Bronchial epithelial cell (primary cell): ENCODE measurements at regions not wholly inside any gene's neighbourhood (a gene's known extent, or its start where the extent isn't known, plus 50 kb on each side); places are given as distances from the start of the nearest gene placed in this dataset.
A peak's percentile ranks its signal among the peaks of the same experiment; 100 is the strongest.

Source experiments
- DNase-seq: peaks from one replicate; pipeline ENCODE4 v3.0.0-alpha.2; 2010; ENCODE audit warnings: low read depth
- FAIRE-seq: peaks from 2 replicates; lab custom pipeline; 2011; peaks lifted over from hg19 to GRCh38; lab: Jason Lieb, UNC
- H3K27me3 ChIP-seq: 2 replicates; pipeline ENCODE4 v1.5.1; 2011; ENCODE audit warnings: low read length; ENCODE audit not compliant: control insufficient read depth, insufficient read depth
- H3K36me3 ChIP-seq: 2 replicates; pipeline ENCODE4 v1.5.1; 2011; ENCODE audit warnings: low read length; ENCODE audit not compliant: control insufficient read depth, insufficient read depth
- H3K4me3 ChIP-seq: 2 replicates; pipeline ENCODE4 v1.5.1; 2011; ENCODE audit warnings: mild to moderate bottlenecking, low read depth, low read length, control low read depth
- CTCF ChIP-seq: IDR thresholded peaks from 2 replicates; pipeline ENCODE4 v1.5.1; 2011; ENCODE audit warnings: mild to moderate bottlenecking, moderate library complexity, low read length, control low read depth, inconsistent platforms; ENCODE audit not compliant: insufficient read depth, severe bottlenecking

GRCh38 chr20:57993716-57994431 is 234.6 kb downstream of the ANKRD60 start:
- TF ChIP-seq CTCF: no peak
- H3K36me3 ChIP-seq: no peaks in the 10 kb centered on the region
- no peak for DNase-seq
- no peak for FAIRE-seq
- H3K4me3 ChIP-seq: no peak overlapping the region
- no peaks in the 10 kb centered on the region for H3K27me3 ChIP-seq

GRCh38 chr20:57991211-57991881 is 237.1 kb downstream of the ANKRD60 start:
- FAIRE-seq (peak; percentile 90), DNase-seq (peak; percentile 90)
- no peak overlapping the region for H3K4me3 ChIP-seq
- H3K36me3 ChIP-seq: no peaks in the 10 kb centered on the region
- no peak for TF ChIP-seq CTCF
- no peaks in the 10 kb centered on the region for H3K27me3 ChIP-seq

- H3K4me3 ChIP-seq: no peak overlapping the region
- H3K27me3 ChIP-seq: no peaks in the 10 kb centered on the region
- H3K36me3 ChIP-seq: no peaks in the 10 kb centered on the region
- TF ChIP-seq CTCF: no peak
- peak; percentile 59 for DNase-seq
- no peak for FAIRE-seq
Measured at GRCh38 chr20:57990396-57990987, 238.0 kb downstream of the ANKRD60 start.

- no peaks in the 10 kb centered on the region for H3K27me3 ChIP-seq
- TF ChIP-seq CTCF: no peak
- FAIRE-seq: no peak
- no peaks in the 10 kb centered on the region for H3K36me3 ChIP-seq
- no peak overlapping the region for H3K4me3 ChIP-seq
- no peak for DNase-seq
Measured at GRCh38 chr20:57988828-57989227, 239.6 kb downstream of the ANKRD60 start.

GRCh38 chr20:57988422-57988821 is 240.0 kb downstream of the ANKRD60 start:
- Histone ChIP-seq H3K36me3 (no peaks in the 10 kb centered on the region), H3K27me3 (no peaks in the 10 kb centered on the region), H3K4me3 (no peak overlapping the region)
- no peak for DNase-seq
- no peak for TF ChIP-seq CTCF
- no peak for FAIRE-seq
